IMR-90 (cell line): ENCODE measurements at regions not wholly inside any gene's neighbourhood (a gene's known extent, or its start where the extent isn't known, plus 50 kb on each side); places are given as distances from the start of the nearest gene placed in this dataset.

ENCODE experiments used
- ATAC-seq: fragments of 200-7000 bp; cut with Tn5 transposase; 2 replicates; pipeline ENCODE4 v1.9.1; 2020; ENCODE audit warnings: low read depth, mild to moderate bottlenecking, moderate library complexity
- BruUV-seq: library from RNA; stranded (reverse); fragments of 400-500 nt; replicated peaks from 2 replicates; lab custom pipeline; 2021; lab: Mats Ljungman, UMichigan
- CTCF ChIA-PET: fragments of 300-600 bp; formaldehyde crosslinking; extraction: SDS; loops from one replicate; lab custom pipeline; 2021; ENCODE audit warnings: antibody characterized with exemption; lab: Yijun Ruan, JAX
- POLR2A ChIA-PET: fragments of 300-600 bp; sonication (Branson Sonifier 250); formaldehyde crosslinking; loops from one replicate; lab custom pipeline; 2022; ENCODE audit warnings: antibody characterized with exemption; ENCODE audit not compliant: unreplicated experiment; lab: Charles Lee
- DNase-seq: peaks from one replicate; pipeline ENCODE4 v3.0.0; 2013
- H2AFZ ChIP-seq: replicated peaks from 2 replicates; pipeline ENCODE3; 2013; ENCODE audit warnings: low read length, mild to moderate bottlenecking; ENCODE audit not compliant: poor library complexity
- H2AK5ac ChIP-seq: 2 replicates; pipeline ENCODE4 v1.6.1; 2013; ENCODE audit warnings: low read depth, low read length, inconsistent platforms
- H2AK9ac ChIP-seq: replicated peaks from 2 replicates; pipeline ENCODE3; 2013; ENCODE audit warnings: mild to moderate bottlenecking, low read depth, low read length, moderate library complexity; ENCODE audit not compliant: poor library complexity
- H2BK120ac ChIP-seq: 2 replicates; pipeline ENCODE4 v1.6.1; 2013; ENCODE audit warnings: low read depth, low read length, inconsistent platforms
- H2BK15ac ChIP-seq: 3 replicates; pipeline ENCODE4 v1.6.1; 2013; ENCODE audit warnings: low read depth, low read length, inconsistent platforms
- H2BK20ac ChIP-seq: 2 replicates; pipeline ENCODE4 v1.6.1; 2013; ENCODE audit warnings: low read depth, mild to moderate bottlenecking, inconsistent platforms, low read length, moderate library complexity
- H2BK5ac ChIP-seq: 2 replicates; pipeline ENCODE4 v1.6.1; 2013; ENCODE audit warnings: mild to moderate bottlenecking, low read depth, low read length, inconsistent platforms; ENCODE audit not compliant: poor library complexity, severe bottlenecking
- H3K14ac ChIP-seq: replicated peaks from 2 replicates; pipeline ENCODE4 v1.6.1; 2013; ENCODE audit warnings: low read depth, low read length, inconsistent platforms
- H3K18ac ChIP-seq: 2 replicates; pipeline ENCODE4 v1.6.1; 2013; ENCODE audit warnings: low read depth, low read length, control low read depth
- H3K23ac ChIP-seq: 2 replicates; pipeline ENCODE4 v1.6.1; 2013; ENCODE audit warnings: low read depth, low read length, inconsistent platforms
- H3K27ac ChIP-seq: 2 replicates; pipeline ENCODE4 v1.5.1; 2013; ENCODE audit warnings: mild to moderate bottlenecking, control low read depth, low read length; ENCODE audit not compliant: insufficient read depth
- H3K27me3 ChIP-seq: 2 replicates; pipeline ENCODE4 v1.6.1; 2013; ENCODE audit warnings: low read length; ENCODE audit not compliant: control insufficient read depth, insufficient read depth
- H3K36me3 ChIP-seq: 2 replicates; pipeline ENCODE4 v1.6.1; 2013; ENCODE audit warnings: low read length, mixed read lengths; ENCODE audit not compliant: control insufficient read depth, insufficient read depth
- H3K4ac ChIP-seq: 2 replicates; pipeline ENCODE4 v1.6.1; 2013; ENCODE audit warnings: low read depth, low read length, inconsistent platforms
- H3K4me1 ChIP-seq: 2 replicates; pipeline ENCODE4 v1.6.1; 2013; ENCODE audit warnings: low read length, mixed read lengths; ENCODE audit not compliant: control insufficient read depth, insufficient read depth
- H3K4me2 ChIP-seq: 2 replicates; pipeline ENCODE4 v1.6.1; 2013; ENCODE audit warnings: low read depth, mild to moderate bottlenecking, control low read depth, low read length, moderate library complexity
- H3K4me3 ChIP-seq: 2 replicates; pipeline ENCODE4 v1.5.1; 2013; ENCODE audit warnings: low read depth, mild to moderate bottlenecking, control low read depth, low read length, moderate library complexity; ENCODE audit not compliant: insufficient read depth
- H3K56ac ChIP-seq: 2 replicates; pipeline ENCODE4 v1.6.1; 2013; ENCODE audit warnings: low read length, inconsistent platforms; ENCODE audit not compliant: insufficient read depth; ENCODE audit errors: extremely low read depth
- H3K79me1 ChIP-seq, 2 experiments: 2 replicates each; pipeline ENCODE4 v1.6.1; 2013; ENCODE audit warnings: low read length in 2 of 2, inconsistent platforms in 1 of 2, low read depth in 1 of 2
- H3K9ac ChIP-seq: 2 replicates; pipeline ENCODE4 v1.6.1; 2013; ENCODE audit warnings: low read depth, low read length, control low read depth
- H3K9me1 ChIP-seq: 2 replicates; pipeline ENCODE4 v1.6.1; 2013; ENCODE audit warnings: low read length, inconsistent platforms; ENCODE audit not compliant: insufficient read depth
- H3K9me3 ChIP-seq: 2 replicates; pipeline ENCODE4 v1.6.1; 2013; ENCODE audit warnings: low read length; ENCODE audit not compliant: control insufficient read depth, insufficient read depth
- H4K20me1 ChIP-seq: 2 replicates; pipeline ENCODE4 v1.6.1; 2013; ENCODE audit warnings: low read length, inconsistent platforms; ENCODE audit not compliant: insufficient read depth
- H4K5ac ChIP-seq: 2 replicates; pipeline ENCODE4 v1.6.1; 2013; ENCODE audit warnings: mild to moderate bottlenecking, low read depth, low read length, control low read depth
- H4K8ac ChIP-seq, 2 experiments: 2 replicates each; pipeline ENCODE4 v1.6.1; 2013; ENCODE audit warnings: low read depth in 2 of 2, low read length in 2 of 2, control low read depth in 1 of 2, inconsistent platforms in 1 of 2
- H4K91ac ChIP-seq: 2 replicates; pipeline ENCODE4 v1.6.1; 2013; ENCODE audit warnings: low read depth, low read length, inconsistent platforms; ENCODE audit not compliant: insufficient read depth
- FOS ChIP-seq: fragments of 150-350 bp; IDR thresholded peaks from 2 replicates; pipeline ENCODE4 v1.6.1; 2016; ENCODE audit warnings: low read depth, low read length
- NFE2L2 ChIP-seq: fragments of 150-350 bp; IDR thresholded peaks from 2 replicates; pipeline ENCODE4 v1.6.1; 2016; ENCODE audit warnings: low read depth, mild to moderate bottlenecking, low read length
- RAD21 ChIP-seq: IDR thresholded peaks from 2 replicates; pipeline ENCODE4 v1.6.1; 2012; ENCODE audit warnings: low read length, improper control_type of control experiment
- RFX5 ChIP-seq: IDR thresholded peaks from 2 replicates; pipeline ENCODE4 v1.8.0; 2012; ENCODE audit warnings: low read depth, mild to moderate bottlenecking, low read length, moderate library complexity
- WGBS, 2 experiments: methylation state at CpG; one replicate each; pipeline versions ENCODE4 v1.1.5 to v1.1.7; 2013; ENCODE audit warnings: missing lambda C conversion rate in 2 of 2; ENCODE audit not compliant: insufficient read length in 1 of 2; ENCODE audit errors: extremely low coverage in 2 of 2; 5-methylcytosine and 5-hydroxymethylcytosine counted together
- dilution Hi-C: fragments of 300-500 bp; cut with HindIII; formaldehyde crosslinking; loops from one replicate; pipeline ENCODE4 v1.14.3; 2018; ENCODE audit warnings: low sequenced_read_pairs; ENCODE audit not compliant: unreplicated experiment
- in situ Hi-C: fragments of 300-500 bp; cut with MboI; formaldehyde crosslinking; loops from 3 replicates; pipeline ENCODE4 v1.14.3; 2019; ENCODE audit warnings: low sequenced_read_pairs, inconsistent platforms, mixed read lengths
- intact Hi-C: fragments of 100-400 bp; cut with micrococcal nuclease; formaldehyde crosslinking; loops from 2 replicates; pipeline ENCODE4 v1.10.0; 2022

- ChIA-PET CTCF (interaction anchor here (0.5 kb wide), 1 partner anchor 163 kb away, joined by 6 read pairs; no protein-coding TSS in a partner anchor), POLR2A (no interaction called here)
- Histone ChIP-seq H4K91ac (peak overlapping the region; percentile 43), H3K9me1 (peaks cover 8% of the 10 kb centered on the region; the same call in 1 of the 2 replicates), H3K9ac (no peak overlapping the region), H2BK120ac (peak overlapping the region; percentile 94), H2BK20ac (peak overlapping the region; percentile 93; the same call in 1 of the 2 replicates), H3K18ac (peak overlapping the region; percentile 59; the same call in 1 of the 2 replicates), H3K36me3 (no peaks in the 10 kb centered on the region), H3K27ac (no peak overlapping the region), H2AK9ac (no peak overlapping the region), H3K56ac (no peak overlapping the region), H2AFZ (no peak overlapping the region), H3K27me3 (no peaks in the 10 kb centered on the region), H4K20me1 (no peaks in the 10 kb centered on the region), H3K4me2 (no peak overlapping the region), H2BK15ac (peak overlapping the region; percentile 98; the same call in 2 of the 3 replicates), H4K8ac (peak overlapping the region in 1 of 2 experiments; percentile 7; a peak in 2 of 4 replicates), H3K9me3 (no peaks in the 10 kb centered on the region), H3K79me1 (no peaks in the 10 kb centered on the region), H2BK5ac (no peak overlapping the region), H3K4me1 (peaks cover 19% of the 10 kb centered on the region), H3K4me3 (no peak overlapping the region), H3K4ac (peak overlapping the region; percentile 58; the same call in 1 of the 2 replicates), H4K5ac (peak overlapping the region; percentile 58), H3K23ac (no peak overlapping the region), H3K14ac (no peak overlapping the region), H2AK5ac (peak overlapping the region; percentile 40; the same call in 1 of the 2 replicates)
- TF ChIP-seq RFX5 (no peak), RAD21 (no peak), NFE2L2 (no peak), FOS (no peak)
- ATAC-seq: no peak
- WGBS, 2 experiments: 100% methylated on average over 2 of the region's 3 CpGs; no CpG with 5 or more reads in 1 of the 2 experiments
- no TSS peak for BruUV-seq
- dilution Hi-C loops: no loop called here
- in situ Hi-C loops: no loop called here
- intact Hi-C loops: no loop called here
- DNase-seq: no peak
Observed at GRCh38 chr5:56434986-56435385, 201.9 kb upstream of the ANKRD55 start.
